ENCODE measurements at regions not wholly inside any gene's neighbourhood (a gene's known extent, or its start where the extent isn't known, plus 50 kb on each side); places are given as distances from the start of the nearest gene placed in this dataset.
A peak's percentile ranks its signal among the peaks of the same experiment; 100 is the strongest.

GRCh38 chr21:36587388-36587787, 107.5 kb upstream of the CLDN14 start:
- CTCF ChIA-PET (ENCODE audit: low intra/inter-chr PET ratio) = no interaction called here
- Histone ChIP-seq H3K9me3 (replicated peaks; ENCODE audit: control insufficient read depth, insufficient read depth, low read depth, low read length) (no peaks in the 10 kb centered on the region), H4K20me1 (replicated peaks; ENCODE audit: control insufficient read depth, insufficient read depth, low read length) (peaks cover 3% of the 10 kb centered on the region; the same call in 1 of the 2 replicates), H3K79me2 (ENCODE audit: control insufficient read depth, insufficient read depth, low read length) (no peaks in the 10 kb centered on the region), H3K27me3 (ENCODE audit: control insufficient read depth in 2 of 2, insufficient read depth in 2 of 2, low read length in 2 of 2) (peaks cover 27 to 33% of the 10 kb centered on the region in 2 experiments), H3K4me3 (no peak overlapping the region), H3K36me3 (ENCODE audit: control insufficient read depth, insufficient read depth, low read length) (no peaks in the 10 kb centered on the region), H3K4me2 (ENCODE audit: insufficient read depth, low read length) (no peak overlapping the region), H3K9ac (ENCODE audit: insufficient read depth in 1 of 2, low read depth in 2 of 2, low read length in 2 of 2) (no peak overlapping the region), H3K4me1 (replicated peaks in 1 of 2; ENCODE audit: control insufficient read depth in 2 of 2, insufficient read depth in 2 of 2, low read length in 2 of 2) (no peaks in the 10 kb centered on the region), H3K27ac (ENCODE audit: extremely low read depth, low read depth, low read length) (no peak overlapping the region), H2AFZ (ENCODE audit: low read depth, low read length) (no peak overlapping the region), H3K9me1 (ENCODE audit: control insufficient read depth, insufficient read depth, low read length) (no peaks in the 10 kb centered on the region)
- ATAC-seq (no peak), FAIRE-seq (no peak), DNase-seq (ENCODE audit: extremely low read depth in 1 of 4, low spot score in 3 of 4) (no peak)
- in situ Hi-C loops (cut with MboI) (no loop called here), intact Hi-C loops (cut with micrococcal nuclease) (loop anchor here (5.0 kb wide), 1 partner anchor 445 kb away; no protein-coding TSS in a partner anchor)
- no TSS peak for BruUV-seq (replicated peaks)
- POLR2A ChIA-PET = interaction anchor here (0.9 to 1.6 kb wide), 2 partner anchors 9 to 158 kb away, joined by 4 to 5 read pairs; no protein-coding TSS in a partner anchor
- WGBS (ENCODE audit: insufficient coverage, low coverage, missing lambda C conversion rate) = under 1% methylated on average over 8 of the region's 8 CpGs
- TF ChIP-seq FOSL1 (tag; conservative IDR thresholded peaks at IDR 0.05) (0 out of 2 replicates have a peak, but pooled peaks have one; percentile 24), ARID3B (CRISPR knock-in tag; IDR thresholded peaks at IDR 0.05; ENCODE audit: borderline replicate concordance) (no peak)

- H3K9me3 ChIP-seq (replicated peaks; ENCODE audit: control insufficient read depth, insufficient read depth, low read depth, low read length) = no peaks in the 10 kb centered on the region
- no peak overlapping the region for H3K4me3 ChIP-seq
- CTCF ChIA-PET (ENCODE audit: low intra/inter-chr PET ratio) = interaction anchor here (0.6 to 1.6 kb wide), 3 partner anchors 85 to 1084 kb away, joined by 3 to 10 read pairs (median 8); no protein-coding TSS in a partner anchor
- DNase-seq (ENCODE audit: extremely low read depth in 1 of 4, low spot score in 3 of 4) = peak; percentile 61 to 66 (median 66)
- no peak overlapping the region for H3K9ac ChIP-seq (ENCODE audit: insufficient read depth in 1 of 2, low read depth in 2 of 2, low read length in 2 of 2)
- H3K79me2 ChIP-seq (ENCODE audit: control insufficient read depth, insufficient read depth, low read length) = no peaks in the 10 kb centered on the region
- no peaks in the 10 kb centered on the region for H3K4me1 ChIP-seq (replicated peaks in 1 of 2; ENCODE audit: control insufficient read depth in 2 of 2, insufficient read depth in 2 of 2, low read length in 2 of 2)
- H3K36me3 ChIP-seq (ENCODE audit: control insufficient read depth, insufficient read depth, low read length) = no peaks in the 10 kb centered on the region
- H3K27ac ChIP-seq (ENCODE audit: extremely low read depth, low read depth, low read length) = no peak overlapping the region
- peak overlapping the region; percentile 3; the same call in 1 of the 2 replicates for H3K4me2 ChIP-seq (ENCODE audit: insufficient read depth, low read length)
- intact Hi-C loops (cut with micrococcal nuclease) = loop anchor here (1.0 to 5.0 kb wide), 2 partner anchors 85 to 447 kb away; no protein-coding TSS in a partner anchor
- under 1% methylated on average over 10 of the region's 10 CpGs for WGBS (ENCODE audit: insufficient coverage, low coverage, missing lambda C conversion rate)
- H3K27me3 ChIP-seq (ENCODE audit: control insufficient read depth in 2 of 2, insufficient read depth in 2 of 2, low read length in 2 of 2) = peaks cover 34 to 35% of the 10 kb centered on the region in 2 experiments
- in situ Hi-C loops (cut with MboI) = no loop called here
- BruUV-seq (replicated peaks) = no TSS peak
- ATAC-seq = peak; percentile 93
- POLR2A ChIA-PET = no interaction called here
- peaks cover 3% of the 10 kb centered on the region; the same call in 1 of the 2 replicates for H4K20me1 ChIP-seq (replicated peaks; ENCODE audit: control insufficient read depth, insufficient read depth, low read length)
- peak; percentile 62 for FAIRE-seq
- no peak overlapping the region for H2AFZ ChIP-seq (ENCODE audit: low read depth, low read length)
- no peaks in the 10 kb centered on the region for H3K9me1 ChIP-seq (ENCODE audit: control insufficient read depth, insufficient read depth, low read length)
- TF ChIP-seq, protein P1, sequence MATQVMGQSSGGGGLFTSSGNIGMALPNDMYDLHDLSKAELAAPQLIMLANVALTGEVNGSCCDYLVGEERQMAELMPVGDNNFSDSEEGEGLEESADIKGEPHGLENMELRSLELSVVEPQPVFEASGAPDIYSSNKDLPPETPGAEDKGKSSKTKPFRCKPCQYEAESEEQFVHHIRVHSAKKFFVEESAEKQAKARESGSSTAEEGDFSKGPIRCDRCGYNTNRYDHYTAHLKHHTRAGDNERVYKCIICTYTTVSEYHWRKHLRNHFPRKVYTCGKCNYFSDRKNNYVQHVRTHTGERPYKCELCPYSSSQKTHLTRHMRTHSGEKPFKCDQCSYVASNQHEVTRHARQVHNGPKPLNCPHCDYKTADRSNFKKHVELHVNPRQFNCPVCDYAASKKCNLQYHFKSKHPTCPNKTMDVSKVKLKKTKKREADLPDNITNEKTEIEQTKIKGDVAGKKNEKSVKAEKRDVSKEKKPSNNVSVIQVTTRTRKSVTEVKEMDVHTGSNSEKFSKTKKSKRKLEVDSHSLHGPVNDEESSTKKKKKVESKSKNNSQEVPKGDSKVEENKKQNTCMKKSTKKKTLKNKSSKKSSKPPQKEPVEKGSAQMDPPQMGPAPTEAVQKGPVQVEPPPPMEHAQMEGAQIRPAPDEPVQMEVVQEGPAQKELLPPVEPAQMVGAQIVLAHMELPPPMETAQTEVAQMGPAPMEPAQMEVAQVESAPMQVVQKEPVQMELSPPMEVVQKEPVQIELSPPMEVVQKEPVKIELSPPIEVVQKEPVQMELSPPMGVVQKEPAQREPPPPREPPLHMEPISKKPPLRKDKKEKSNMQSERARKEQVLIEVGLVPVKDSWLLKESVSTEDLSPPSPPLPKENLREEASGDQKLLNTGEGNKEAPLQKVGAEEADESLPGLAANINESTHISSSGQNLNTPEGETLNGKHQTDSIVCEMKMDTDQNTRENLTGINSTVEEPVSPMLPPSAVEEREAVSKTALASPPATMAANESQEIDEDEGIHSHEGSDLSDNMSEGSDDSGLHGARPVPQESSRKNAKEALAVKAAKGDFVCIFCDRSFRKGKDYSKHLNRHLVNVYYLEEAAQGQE (IDR thresholded peaks at IDR 0.05; ENCODE audit: borderline replicate concordance) = peak; percentile 73; the same call in 1 of the 2 replicates
- TF ChIP-seq, protein P1 (CRISPR knock-in tag; IDR thresholded peaks at IDR 0.05; ENCODE audit: low read depth) = no peak
These were observed 109.5 kb upstream of the SIM2 start for GRCh38 chr21:36589352-36589971.
